Cardiac fibroblast (primary cell): ENCODE measurements at regions not wholly inside any gene's neighbourhood (a gene's known extent, or its start where the extent isn't known, plus 50 kb on each side); places are given as distances from the start of the nearest gene placed in this dataset.
"Not testable (repeated sequence)": the region's sequence is repeated elsewhere in the genome, so short reads cannot be mapped to it uniquely, and the experiment has no call there.

Experiments used
- DNase-seq, 2 donors: peaks; one replicate each; pipeline versions ENCODE4 v3.0.0 to v3.0.0-alpha.2; 2010; ENCODE audit warnings: low read depth in 2 of 2
- H3K4me3 ChIP-seq, 2 donors: replicated peaks in 1 of 2; 1 replicate in 1 of 2; 2 replicates in 1 of 2; pipeline ENCODE4 v1.5.1; 2011; ENCODE audit warnings: low read depth in 2 of 2, low read length in 2 of 2, mild to moderate bottlenecking in 2 of 2, moderate library complexity in 1 of 2
- CTCF ChIP-seq: IDR thresholded peaks from one replicate; pipeline ENCODE4 v1.5.1; 2011; ENCODE audit warnings: low read depth, mild to moderate bottlenecking, low read length, inconsistent platforms

GRCh38 chr10:27319752-27320431 is 79.3 kb upstream of the ACBD5 start:
- H3K4me3 ChIP-seq: peak overlapping the region; percentile 36 to 39
- peak; percentile 69 to 77 for DNase-seq
- TF ChIP-seq CTCF: no peak

GRCh38 chr10:27319139-27319538 is 78.5 kb upstream of the ACBD5 start:
- not testable (repeated sequence) for H3K4me3 ChIP-seq

GRCh38 chr10:27315082-27315481 is 74.5 kb upstream of the ACBD5 start:
- not testable (repeated sequence) for H3K4me3 ChIP-seq, DNase-seq

More at GRCh38 chr10:27319139-27319538, 78.5 kb upstream of the ACBD5 start:
- DNase-seq: not testable (repeated sequence)

GRCh38 chr10:27313586-27313985 is 73.0 kb upstream of the ACBD5 start:
- not testable (repeated sequence) for H3K4me3 ChIP-seq, DNase-seq

GRCh38 chr10:27312854-27313253 is 72.3 kb upstream of the ACBD5 start:
- TF ChIP-seq CTCF: no peak
- H3K4me3 ChIP-seq: no peak overlapping the region
- no peak for DNase-seq

GRCh38 chr10:27311809-27312208 is 71.2 kb upstream of the ACBD5 start:
- not testable (repeated sequence) for H3K4me3 ChIP-seq, DNase-seq

- not testable (repeated sequence) for DNase-seq, H3K4me3 ChIP-seq
Observed at GRCh38 chr10:27298522-27298850, 57.9 kb upstream of the ACBD5 start.

GRCh38 chr10:27297844-27298521 is 57.4 kb upstream of the ACBD5 start:
- TF ChIP-seq CTCF: no peak
- DNase-seq: no peak
- H3K4me3 ChIP-seq: no peak overlapping the region

- H3K4me3 ChIP-seq, DNase-seq: not testable (repeated sequence)
Observed at GRCh38 chr10:27296285-27296684, 55.7 kb upstream of the ACBD5 start.

GRCh38 chr10:27291253-27291895 is 50.8 kb upstream of the ACBD5 start:
- not testable (repeated sequence) for DNase-seq, H3K4me3 ChIP-seq
